HepG2 (cell line): ENCODE measurements at regions not wholly inside any gene's neighbourhood (a gene's known extent, or its start where the extent isn't known, plus 50 kb on each side); places are given as distances from the start of the nearest gene placed in this dataset.

Experiments used
- ATAC-seq: fragments of 200-7000 bp; cut with Tn5 transposase; 3 replicates; pipeline ENCODE4 v1.9.1; 2020; ENCODE audit warnings: mild to moderate bottlenecking, moderate library complexity
- BruUV-seq: library from RNA; stranded (reverse); fragments of 400-500 nt; replicated peaks from 2 replicates; lab custom pipeline; 2021; lab: Mats Ljungman, UMichigan
- CTCF ChIA-PET: fragments of 300-600 bp; formaldehyde crosslinking; extraction: SDS; loops from one replicate; lab custom pipeline; 2021; ENCODE audit warnings: low total read pairs, inconsistent platforms, low intra/inter-chr PET ratio; lab: Yijun Ruan, JAX
- POLR2A ChIA-PET: fragments of 350-600 bp; sonication (Branson Sonifier 250); formaldehyde crosslinking; loops from one replicate; lab custom pipeline; 2020; ENCODE audit warnings: antibody characterized with exemption, inconsistent platforms; lab: Yijun Ruan, JAX
- DNase-seq: peaks from one replicate; pipeline ENCODE4 v3.0.0-alpha.2; 2015; ENCODE audit warnings: low spot score
- FAIRE-seq: peaks from 3 replicates; lab custom pipeline; 2011; peaks lifted over from hg19 to GRCh38; lab: Jason Lieb, UNC
- H2AFZ ChIP-seq: one replicate; pipeline ENCODE4 v1.6.1; 2011; ENCODE audit warnings: low read length, inconsistent platforms
- H3K27ac ChIP-seq: fragments of 300-600 bp; 3 replicates; pipeline ENCODE4 v1.8.0; 2011; ENCODE audit warnings: mixed run types, mild to moderate bottlenecking, mixed read lengths, low read length, inconsistent platforms; ENCODE audit not compliant: insufficient read depth; ENCODE audit errors: extremely low read length
- H3K27me3 ChIP-seq, 2 experiments: fragments of 200-600 bp in 1 of 2; 2 replicates in 1 of 2; 3 replicates in 1 of 2; pipeline versions ENCODE4 v1.6.0 to v1.8.0; 2011; ENCODE audit warnings: low read length in 2 of 2, mild to moderate bottlenecking in 2 of 2, moderate library complexity in 2 of 2, inconsistent platforms in 1 of 2; ENCODE audit not compliant: insufficient read depth in 2 of 2, control insufficient read depth in 1 of 2
- H3K36me3 ChIP-seq, 2 experiments: fragments of 200-600 bp in 1 of 2; replicated peaks in 1 of 2; 2 replicates in 1 of 2; 3 replicates in 1 of 2; pipeline versions ENCODE4 v1.5.1 to v1.8.0; 2011; ENCODE audit warnings: low read length in 2 of 2, inconsistent platforms in 1 of 2; ENCODE audit not compliant: insufficient read depth in 2 of 2, control insufficient read depth in 1 of 2
- H3K4me1 ChIP-seq: 2 replicates; pipeline ENCODE4 v1.5.1; 2012; ENCODE audit warnings: low read length, inconsistent platforms; ENCODE audit not compliant: insufficient read depth
- H3K4me2 ChIP-seq: 2 replicates; pipeline ENCODE4 v1.6.0; 2011; ENCODE audit warnings: low read depth, low read length, inconsistent platforms
- H3K4me3 ChIP-seq, 3 experiments: fragments of 200-600 bp in 1 of 3; sonication (generic), shearing (Covaris generic) in 1 of 3; replicated peaks in 1 of 3; 2 replicates each; pipeline ENCODE4 v1.5.1; 2011 to 2016; ENCODE audit warnings: low read length in 3 of 3, inconsistent platforms in 2 of 3, low read depth in 2 of 3, mild to moderate bottlenecking in 2 of 3, control low read depth in 1 of 3, mixed read lengths in 1 of 3; ENCODE audit not compliant: insufficient read depth in 1 of 3
- H3K79me2 ChIP-seq: one replicate; pipeline ENCODE4 v1.6.1; 2011; ENCODE audit warnings: low read length, inconsistent platforms; ENCODE audit not compliant: insufficient read depth
- H3K9ac ChIP-seq: 2 replicates; pipeline ENCODE4 v1.6.0; 2011; ENCODE audit warnings: mild to moderate bottlenecking, low read depth, low read length, inconsistent platforms; ENCODE audit not compliant: insufficient read depth
- H3K9me3 ChIP-seq: 2 replicates; pipeline ENCODE4 v1.5.1; 2012; ENCODE audit warnings: mild to moderate bottlenecking, low read length
- H4K20me1 ChIP-seq: 2 replicates; pipeline ENCODE4 v1.6.0; 2011; ENCODE audit warnings: inconsistent platforms, mild to moderate bottlenecking, low read length, moderate library complexity; ENCODE audit not compliant: insufficient read depth
- AGO2 ChIP-seq: fragments of 200-400 bp; formaldehyde crosslinking; optimal IDR thresholded peaks from 2 replicates; pipeline ENCODE3; 2017; ENCODE audit warnings: mild to moderate bottlenecking, low read depth, low read length, moderate library complexity
- AKAP8 ChIP-seq: sonication (generic); formaldehyde crosslinking; IDR thresholded peaks from 2 replicates; pipeline ENCODE4 v1.5.1; 2020; ENCODE audit warnings: mild to moderate bottlenecking, missing genetic modification reagents
- HMG20B ChIP-seq: conservative IDR thresholded peaks from 2 replicates; pipeline ENCODE4 v1.6.1; 2016; ENCODE audit warnings: missing genetic modification reagents, missing compliant biosample characterization
- JUNB ChIP-seq: sonication (generic); formaldehyde crosslinking; IDR thresholded peaks from 2 replicates; pipeline ENCODE4 v1.8.0; 2022; ENCODE audit warnings: missing genetic modification reagents, mild to moderate bottlenecking, borderline replicate concordance
- KDM4B ChIP-seq: sonication (generic); formaldehyde crosslinking; IDR thresholded peaks from 2 replicates; pipeline ENCODE4 v1.4.0; 2020; ENCODE audit warnings: missing genetic modification reagents
- LRRFIP1 ChIP-seq: sonication (generic); formaldehyde crosslinking; conservative IDR thresholded peaks from 2 replicates; pipeline ENCODE4 v1.4.0; 2020; ENCODE audit warnings: missing genetic modification reagents
- NFYC ChIP-seq: IDR thresholded peaks from 2 replicates; pipeline ENCODE4 v1.6.1; 2016; ENCODE audit warnings: missing genetic modification reagents, missing compliant biosample characterization
- PHF20 ChIP-seq: sonication (generic); formaldehyde crosslinking; IDR thresholded peaks from 2 replicates; pipeline ENCODE4 v1.5.0; 2020; ENCODE audit warnings: mild to moderate bottlenecking, missing genetic modification reagents
- PRMT3 ChIP-seq: sonication (generic); formaldehyde crosslinking; IDR thresholded peaks from 2 replicates; pipeline ENCODE4 v1.8.1; 2022; ENCODE audit warnings: low read depth, mild to moderate bottlenecking, moderate library complexity, missing genetic modification reagents, borderline replicate concordance
- SAP130 ChIP-seq: IDR thresholded peaks from 2 replicates; pipeline ENCODE4 v1.6.1; 2016; ENCODE audit warnings: low read depth
- ZBTB3 ChIP-seq: sonication (generic); formaldehyde crosslinking; IDR thresholded peaks from 2 replicates; pipeline ENCODE4 v1.4.0; 2020; ENCODE audit warnings: low read depth, mild to moderate bottlenecking, moderate library complexity, missing genetic modification reagents, borderline replicate concordance
- ZFYVE20 ChIP-seq: sonication (generic); formaldehyde crosslinking; IDR thresholded peaks from 2 replicates; pipeline ENCODE4 v1.8.0; 2023; ENCODE audit warnings: low read depth, mild to moderate bottlenecking, moderate library complexity, missing genetic modification reagents, borderline replicate concordance
- ZNF292 ChIP-seq: sonication (generic); formaldehyde crosslinking; IDR thresholded peaks from 2 replicates; pipeline ENCODE4 v1.8.1; 2022; ENCODE audit warnings: mild to moderate bottlenecking, low read depth, missing genetic modification reagents, borderline replicate concordance
- ZNF326 ChIP-seq: sonication (generic); formaldehyde crosslinking; IDR thresholded peaks from 2 replicates; pipeline ENCODE4 v1.4.0; 2020; ENCODE audit warnings: missing genetic modification reagents, borderline replicate concordance
- ZNF570 ChIP-seq: sonication (generic); formaldehyde crosslinking; IDR thresholded peaks from 2 replicates; pipeline ENCODE4 v1.4.0; 2020; ENCODE audit warnings: mild to moderate bottlenecking, missing genetic modification reagents, borderline replicate concordance
- ZNF703 ChIP-seq: sonication (generic); formaldehyde crosslinking; IDR thresholded peaks from 2 replicates; pipeline ENCODE4 v1.5.1; 2020; ENCODE audit warnings: missing genetic modification reagents, mild to moderate bottlenecking, moderate library complexity, borderline replicate concordance
- ZNF710 ChIP-seq: sonication (generic); formaldehyde crosslinking; IDR thresholded peaks from 2 replicates; pipeline ENCODE4 v1.5.0; 2020; ENCODE audit warnings: mild to moderate bottlenecking, missing genetic modification reagents, borderline replicate concordance
- WGBS: methylation state at CpG from one replicate; pipeline ENCODE4 v1.1.6; 2017; ENCODE audit warnings: low lambda C conversion rate; 5-methylcytosine and 5-hydroxymethylcytosine counted together
- in situ Hi-C: cut with HindIII; loops from 2 replicates; pipeline ENCODE4 v1.10.0; 2017; ENCODE audit warnings: low pct_unique_long_range_greater_than_20kb; ENCODE audit not compliant: extremely low pct_ligation_motif_present
- intact Hi-C: fragments of 100-400 bp; cut with micrococcal nuclease; formaldehyde crosslinking; loops from one replicate; pipeline ENCODE4 v1.10.0; 2022; ENCODE audit not compliant: unreplicated experiment

GRCh38 chr3:59528251-59528650, 478.4 kb upstream of the CFAP20DC start:
- ATAC-seq (no peak), FAIRE-seq (no peak), DNase-seq (no peak)
- H3K79me2 ChIP-seq: no peaks in the 10 kb centered on the region
- no peak overlapping the region for H3K9ac ChIP-seq
- ChIA-PET CTCF (no interaction called here), POLR2A (no interaction called here)
- no peaks in the 10 kb centered on the region; a peak in 1 of 5 replicates for H3K27me3 ChIP-seq
- H3K36me3 ChIP-seq: no peaks in the 10 kb centered on the region
- 6% methylated on average over 5 of the region's 5 CpGs for WGBS
- no peak overlapping the region for H3K27ac ChIP-seq
- no peaks in the 10 kb centered on the region for H3K9me3 ChIP-seq
- intact Hi-C loops (no loop called here), in situ Hi-C loops (no loop called here)
- no peak overlapping the region for H2AFZ ChIP-seq
- H4K20me1 ChIP-seq: no peaks in the 10 kb centered on the region
- TF ChIP-seq ZNF710 (CRISPR knock-in tag) (no peak), PRMT3 (no peak), ZFYVE20 (no peak)
- no TSS peak for BruUV-seq
- H3K4me1 ChIP-seq: no peaks in the 10 kb centered on the region
- H3K4me2 ChIP-seq: no peak overlapping the region
- H3K4me3 ChIP-seq: no peak overlapping the region

GRCh38 chr3:59527493-59527892, 477.7 kb upstream of the CFAP20DC start:
- 2% methylated on average over 3 of the region's 3 CpGs for WGBS
- ChIA-PET POLR2A (no interaction called here), CTCF (no interaction called here)
- Histone ChIP-seq H3K27ac (no peak overlapping the region), H3K36me3 (no peaks in the 10 kb centered on the region), H3K4me3 (no peak overlapping the region), H3K27me3 (no peaks in the 10 kb centered on the region; a peak in 1 of 5 replicates), H2AFZ (no peak overlapping the region), H4K20me1 (no peaks in the 10 kb centered on the region), H3K4me1 (no peaks in the 10 kb centered on the region), H3K9me3 (no peaks in the 10 kb centered on the region), H3K9ac (no peak overlapping the region), H3K79me2 (no peaks in the 10 kb centered on the region), H3K4me2 (no peak overlapping the region)
- intact Hi-C loops: no loop called here
- in situ Hi-C loops: no loop called here
- FAIRE-seq (no peak), DNase-seq (no peak), ATAC-seq (no peak)
- no TSS peak for BruUV-seq
- TF ChIP-seq ZNF703 (CRISPR knock-in tag) (no peak), ZNF326 (CRISPR knock-in tag) (no peak), SAP130 (CRISPR knock-in tag) (no peak), NFYC (CRISPR knock-in tag) (no peak), HMG20B (CRISPR knock-in tag) (no peak), LRRFIP1 (CRISPR knock-in tag) (no peak), ZBTB3 (CRISPR knock-in tag) (no peak), PHF20 (CRISPR knock-in tag) (no peak), JUNB (CRISPR knock-in tag) (no peak), AKAP8 (CRISPR knock-in tag) (no peak), KDM4B (CRISPR knock-in tag) (no peak), ZNF570 (CRISPR knock-in tag) (no peak), ZNF292 (CRISPR knock-in tag) (no peak), AGO2 (no peak)
